ENCODE measurements at regions not wholly inside any gene's neighbourhood (a gene's known extent, or its start where the extent isn't known, plus 50 kb on each side); places are given as distances from the start of the nearest gene placed in this dataset.

DNA sequence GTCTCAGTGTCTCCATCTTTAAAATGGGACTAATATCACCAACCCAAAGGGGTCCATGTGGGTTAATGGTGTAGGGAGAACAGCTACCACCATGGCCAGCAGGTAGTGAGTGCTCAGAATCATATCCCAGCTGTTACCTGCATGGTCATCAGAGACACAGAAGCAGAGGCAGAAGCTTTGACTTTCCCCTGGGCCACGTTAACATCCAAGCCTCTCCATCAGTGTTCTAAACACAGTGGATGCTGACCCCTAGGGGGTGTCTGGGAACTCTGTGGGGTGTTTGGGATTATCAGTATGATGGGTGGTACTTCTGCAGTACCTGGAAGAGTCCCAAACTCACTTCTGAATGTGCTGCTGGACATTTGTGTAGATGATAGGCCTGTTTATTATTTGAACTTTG, 93.6 kb downstream of the GYPC start:
- TF ChIP-seq, protein P1, sequence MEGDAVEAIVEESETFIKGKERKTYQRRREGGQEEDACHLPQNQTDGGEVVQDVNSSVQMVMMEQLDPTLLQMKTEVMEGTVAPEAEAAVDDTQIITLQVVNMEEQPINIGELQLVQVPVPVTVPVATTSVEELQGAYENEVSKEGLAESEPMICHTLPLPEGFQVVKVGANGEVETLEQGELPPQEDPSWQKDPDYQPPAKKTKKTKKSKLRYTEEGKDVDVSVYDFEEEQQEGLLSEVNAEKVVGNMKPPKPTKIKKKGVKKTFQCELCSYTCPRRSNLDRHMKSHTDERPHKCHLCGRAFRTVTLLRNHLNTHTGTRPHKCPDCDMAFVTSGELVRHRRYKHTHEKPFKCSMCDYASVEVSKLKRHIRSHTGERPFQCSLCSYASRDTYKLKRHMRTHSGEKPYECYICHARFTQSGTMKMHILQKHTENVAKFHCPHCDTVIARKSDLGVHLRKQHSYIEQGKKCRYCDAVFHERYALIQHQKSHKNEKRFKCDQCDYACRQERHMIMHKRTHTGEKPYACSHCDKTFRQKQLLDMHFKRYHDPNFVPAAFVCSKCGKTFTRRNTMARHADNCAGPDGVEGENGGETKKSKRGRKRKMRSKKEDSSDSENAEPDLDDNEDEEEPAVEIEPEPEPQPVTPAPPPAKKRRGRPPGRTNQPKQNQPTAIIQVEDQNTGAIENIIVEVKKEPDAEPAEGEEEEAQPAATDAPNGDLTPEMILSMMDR (IDR thresholded peaks at IDR 0.05) = no peak
- no peak for TF ChIP-seq JUN (IDR thresholded peaks at IDR 0.05)
- TF ChIP-seq, protein P2, sequence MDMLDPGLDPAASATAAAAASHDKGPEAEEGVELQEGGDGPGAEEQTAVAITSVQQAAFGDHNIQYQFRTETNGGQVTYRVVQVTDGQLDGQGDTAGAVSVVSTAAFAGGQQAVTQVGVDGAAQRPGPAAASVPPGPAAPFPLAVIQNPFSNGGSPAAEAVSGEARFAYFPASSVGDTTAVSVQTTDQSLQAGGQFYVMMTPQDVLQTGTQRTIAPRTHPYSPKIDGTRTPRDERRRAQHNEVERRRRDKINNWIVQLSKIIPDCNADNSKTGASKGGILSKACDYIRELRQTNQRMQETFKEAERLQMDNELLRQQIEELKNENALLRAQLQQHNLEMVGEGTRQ (IDR thresholded peaks at IDR 0.05) = no peak
